HG02623 (cell line): ENCODE measurements at regions not wholly inside any gene's neighbourhood (a gene's known extent, or its start where the extent isn't known, plus 50 kb on each side); places are given as distances from the start of the nearest gene placed in this dataset.

ENCODE experiments used
- ATAC-seq: cut with Tn5 transposase; IDR thresholded peaks from one replicate; pipeline ENCODE4 v1.9.1; 2021; ENCODE audit warnings: moderate library complexity; ENCODE audit not compliant: unreplicated experiment

DNA sequence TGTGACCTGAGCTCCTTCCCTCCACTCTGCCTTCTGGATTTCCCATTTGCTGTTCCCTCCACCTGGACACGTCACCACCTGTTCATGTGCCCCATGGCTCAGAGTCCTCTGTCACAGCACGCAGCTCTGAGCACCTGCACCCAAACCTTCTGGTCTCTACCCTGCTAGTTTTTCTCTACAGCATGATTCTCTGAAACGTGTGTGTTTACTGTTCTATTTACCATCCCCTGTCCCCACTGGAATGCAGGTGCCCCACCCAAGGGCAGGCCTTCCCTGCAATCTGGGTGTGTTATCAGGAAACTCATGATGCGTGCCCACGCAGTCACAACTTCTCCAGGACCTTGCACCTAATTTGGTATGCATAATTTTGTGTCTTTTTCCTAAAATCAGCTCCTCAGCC, 284.4 kb upstream of the IGFBP3 start:
- ATAC-seq = no peak

DNA sequence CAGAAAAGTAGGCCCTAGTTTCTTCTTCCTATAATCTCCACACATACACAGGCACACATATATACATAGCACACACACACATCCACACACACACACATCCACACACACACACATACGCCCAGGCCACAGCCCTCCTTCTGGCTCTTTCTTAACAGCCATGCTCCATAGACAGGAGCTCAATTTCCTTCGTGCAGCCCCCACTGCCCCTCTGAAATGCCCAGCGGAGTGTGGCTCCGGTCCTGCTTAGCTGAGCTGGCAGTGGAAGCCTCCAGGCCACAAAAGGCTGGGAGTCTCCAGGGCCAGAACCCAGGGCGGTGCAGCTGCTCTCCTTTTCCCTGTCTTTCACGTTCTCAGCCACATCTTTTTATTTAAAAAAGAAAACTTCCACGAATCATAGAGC, 282.9 kb upstream of the IGFBP3 start:
- ATAC-seq = no peak

DNA sequence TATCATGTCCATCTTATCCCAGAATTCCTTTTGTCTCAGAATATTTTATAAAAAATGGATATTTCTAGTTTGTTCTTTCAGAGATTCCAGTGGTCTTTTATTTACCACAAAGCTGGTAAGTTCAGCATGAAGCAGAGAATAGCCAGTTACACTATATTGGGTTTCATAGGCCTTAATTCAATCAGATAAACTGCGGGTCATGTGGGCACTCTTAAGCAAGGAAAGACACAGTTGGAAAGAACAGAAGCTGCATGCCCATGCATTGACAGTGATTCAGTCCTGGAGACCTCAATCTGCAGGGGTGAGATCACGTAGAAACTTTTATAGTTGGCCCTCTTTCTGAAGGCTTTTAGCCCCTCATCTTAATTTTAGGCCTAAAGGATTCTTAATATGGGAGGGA, 281.3 kb upstream of the IGFBP3 start:
- ATAC-seq = no peak

DNA sequence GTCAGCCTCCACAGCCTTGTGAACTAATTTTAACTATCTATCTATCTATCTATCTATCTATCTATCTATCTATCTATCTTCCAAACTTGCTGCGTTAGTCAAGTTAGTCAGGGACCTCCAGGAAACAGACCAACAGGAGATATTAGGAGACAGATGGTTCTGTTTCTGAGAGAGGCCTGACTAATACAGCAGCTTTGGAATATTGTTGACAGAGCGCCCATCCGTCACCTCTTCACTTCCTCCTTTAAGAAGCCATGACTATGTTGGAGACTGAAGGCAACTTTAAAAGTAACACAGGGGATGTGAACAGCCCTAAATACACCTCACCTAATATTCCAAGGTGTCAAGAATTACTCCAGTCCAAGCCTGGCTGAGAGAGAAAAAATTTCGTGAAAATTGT, 280.9 kb upstream of the IGFBP3 start:
- no peak for ATAC-seq

DNA sequence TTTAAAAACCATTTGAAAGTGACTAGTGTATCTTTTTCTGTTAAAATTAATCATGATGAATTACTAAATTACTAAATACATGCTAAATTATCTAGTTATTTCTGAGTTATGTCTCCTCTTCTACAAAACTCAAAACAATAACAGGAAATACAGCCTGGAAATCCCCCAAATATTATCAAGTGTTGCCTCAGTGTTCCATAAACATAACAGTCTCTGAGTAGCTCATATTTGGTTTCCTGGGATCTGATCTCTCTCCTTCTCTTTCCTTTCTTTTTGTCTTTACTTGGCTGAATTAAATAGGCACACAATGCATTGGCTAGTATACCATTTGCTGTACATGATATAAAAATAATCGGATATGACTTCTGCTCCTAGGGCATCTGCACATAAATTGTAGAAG, 277.6 kb upstream of the IGFBP3 start:
- no peak for ATAC-seq

DNA sequence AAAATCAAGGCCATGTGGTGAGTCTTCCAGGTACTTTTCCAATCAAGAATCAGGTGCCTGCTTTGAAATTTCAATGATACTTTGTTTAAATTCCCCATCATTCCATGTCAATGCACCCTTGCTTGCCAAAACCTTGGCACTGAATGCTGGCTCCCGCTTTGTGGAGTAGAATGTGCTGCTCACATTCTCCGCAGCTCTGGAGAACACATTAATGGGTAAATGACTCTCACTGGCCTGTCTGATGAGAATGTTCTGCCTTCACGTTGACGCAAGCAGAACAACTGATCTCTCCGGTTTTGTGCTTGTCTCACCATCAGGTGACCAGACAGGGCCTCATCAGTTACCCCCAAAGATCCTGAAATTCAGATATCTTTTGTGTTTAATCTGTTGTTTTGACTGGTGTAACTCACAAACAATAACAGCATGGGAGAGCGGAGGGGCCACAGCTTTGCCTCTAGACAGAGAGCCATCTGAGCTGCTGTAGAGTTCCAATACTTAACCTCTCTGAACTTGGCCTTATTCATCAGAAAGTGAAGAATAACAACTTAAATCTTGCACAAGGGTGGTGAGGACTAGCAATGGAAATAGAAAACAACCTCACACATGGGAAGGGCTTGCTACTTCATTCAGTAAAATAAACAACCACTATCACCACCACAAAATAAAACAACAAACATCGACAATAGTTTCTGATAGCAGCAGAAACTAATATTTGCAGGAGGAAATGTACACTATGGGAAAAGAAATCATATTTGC, 276.9 kb upstream of the IGFBP3 start:
- ATAC-seq = no peak

DNA sequence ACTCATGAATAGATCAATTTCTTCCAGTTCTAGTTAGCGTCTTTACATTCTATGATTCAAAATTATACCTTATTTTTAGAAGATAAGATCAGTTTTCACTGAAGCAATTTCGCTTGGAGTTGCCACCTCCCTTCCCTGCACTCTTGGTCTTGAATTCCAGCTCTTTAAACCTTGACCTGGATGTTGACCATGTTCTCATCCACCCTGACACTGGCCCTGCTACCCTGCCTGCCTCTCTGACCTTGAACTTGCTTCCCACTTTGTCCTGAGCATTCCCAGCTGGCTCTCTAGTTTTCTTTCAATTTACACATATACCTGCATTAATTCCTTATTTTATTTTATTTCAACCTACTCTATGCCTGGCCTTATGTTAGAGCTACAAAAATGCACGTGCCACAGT, 274.9 kb upstream of the IGFBP3 start:
- ATAC-seq = no peak

DNA sequence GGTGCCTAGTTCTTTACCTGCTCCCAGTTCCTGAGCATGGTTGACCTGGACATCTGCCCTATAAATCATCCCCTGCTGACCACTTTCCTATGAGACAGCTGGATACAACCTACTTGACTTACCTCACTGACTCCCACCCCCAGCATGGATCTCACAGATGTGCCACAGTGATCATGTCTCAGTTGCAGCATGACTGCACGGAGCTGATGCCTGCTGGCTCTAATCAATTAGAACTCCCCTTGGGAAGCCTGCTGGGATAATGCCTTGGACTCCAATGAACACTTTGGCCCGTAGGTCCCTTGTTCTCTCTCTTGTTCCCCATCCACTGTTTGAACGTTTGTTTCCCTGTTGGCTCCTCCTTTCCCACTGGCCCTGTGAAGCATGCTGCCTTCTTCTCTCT, 271.2 kb upstream of the IGFBP3 start:
- no peak for ATAC-seq

DNA sequence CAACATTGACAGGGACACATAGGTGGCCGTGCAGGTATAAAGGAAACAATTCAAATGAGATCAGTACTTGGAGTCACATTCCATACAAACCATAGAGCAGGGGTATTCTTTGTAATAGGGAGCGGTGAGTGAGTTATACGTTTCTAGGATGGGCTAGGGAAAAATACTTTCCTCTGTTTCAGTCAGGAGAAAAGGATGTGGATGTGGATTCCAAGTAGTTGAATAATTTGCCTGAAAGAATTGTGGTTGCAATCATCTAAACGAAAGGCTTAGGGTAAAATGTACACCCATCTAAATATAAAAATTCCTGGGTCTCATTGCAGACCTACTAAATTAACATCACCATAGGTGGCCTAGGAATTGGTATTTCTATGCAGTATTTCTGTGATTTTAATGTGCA, 270.7 kb upstream of the IGFBP3 start:
- no peak for ATAC-seq

DNA sequence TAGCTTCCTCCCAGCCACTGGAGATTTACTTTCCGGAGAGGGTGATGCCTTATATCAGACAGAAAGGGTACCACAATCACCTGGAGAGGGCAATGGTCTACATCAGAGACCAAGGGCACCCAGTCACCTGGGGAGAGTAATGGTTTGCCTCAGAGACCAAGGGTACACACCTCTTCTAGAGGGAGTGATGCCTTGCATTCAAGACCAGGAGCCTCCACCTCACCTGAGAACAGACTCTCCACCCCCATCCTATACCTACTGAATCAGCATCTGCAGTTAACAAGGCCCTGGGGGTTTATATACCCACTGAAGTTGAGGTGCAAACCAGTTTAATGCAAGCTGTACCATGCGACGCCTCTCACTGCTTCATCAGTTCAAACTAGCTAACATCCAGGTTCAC, 270.2 kb upstream of the IGFBP3 start:
- no peak for ATAC-seq

DNA sequence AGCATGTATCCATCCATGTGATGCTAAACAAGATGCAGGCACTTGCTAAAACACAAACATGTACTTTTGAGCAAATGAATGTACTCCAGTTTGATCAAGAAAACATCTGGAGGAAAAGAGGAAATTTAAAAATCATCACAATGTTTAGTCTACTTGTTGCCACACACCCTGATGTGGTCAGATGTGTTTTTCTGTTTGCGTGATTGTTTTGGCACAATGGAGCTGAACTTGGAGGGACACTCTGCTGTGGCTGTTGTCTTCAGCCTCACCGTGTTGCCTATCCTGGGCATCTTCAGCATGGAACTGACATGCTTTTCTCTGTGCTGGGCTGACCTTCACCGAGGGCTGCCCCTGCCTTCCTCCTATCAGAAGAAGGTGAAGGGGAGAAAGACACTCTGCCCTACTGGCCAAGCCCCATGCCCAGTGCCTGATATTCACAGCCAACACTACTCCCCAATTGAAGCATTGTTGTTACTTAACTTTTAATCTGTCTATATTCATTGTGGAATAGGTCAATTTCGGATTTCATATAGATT, 268.3 kb upstream of the IGFBP3 start:
- ATAC-seq = no peak

DNA sequence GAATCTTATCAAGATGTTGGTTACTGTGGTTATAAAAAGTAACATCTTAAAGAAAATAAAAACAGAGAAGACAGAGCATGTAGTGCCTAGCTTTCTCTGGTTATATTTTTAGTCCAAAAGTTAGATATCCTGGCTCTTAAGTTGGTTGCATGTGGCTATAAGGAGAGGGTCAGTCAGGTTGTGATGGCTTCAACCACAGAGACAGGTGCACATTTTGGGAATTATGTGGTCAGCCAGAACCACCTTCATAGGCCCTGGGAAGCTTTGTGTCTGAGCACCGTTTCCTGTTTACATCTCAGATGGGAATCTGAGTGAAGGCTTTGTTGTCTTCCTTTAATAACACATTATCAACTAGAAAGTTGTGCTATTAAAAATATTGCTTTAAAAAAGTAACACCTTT, 265.1 kb upstream of the IGFBP3 start:
- ATAC-seq = no peak

DNA sequence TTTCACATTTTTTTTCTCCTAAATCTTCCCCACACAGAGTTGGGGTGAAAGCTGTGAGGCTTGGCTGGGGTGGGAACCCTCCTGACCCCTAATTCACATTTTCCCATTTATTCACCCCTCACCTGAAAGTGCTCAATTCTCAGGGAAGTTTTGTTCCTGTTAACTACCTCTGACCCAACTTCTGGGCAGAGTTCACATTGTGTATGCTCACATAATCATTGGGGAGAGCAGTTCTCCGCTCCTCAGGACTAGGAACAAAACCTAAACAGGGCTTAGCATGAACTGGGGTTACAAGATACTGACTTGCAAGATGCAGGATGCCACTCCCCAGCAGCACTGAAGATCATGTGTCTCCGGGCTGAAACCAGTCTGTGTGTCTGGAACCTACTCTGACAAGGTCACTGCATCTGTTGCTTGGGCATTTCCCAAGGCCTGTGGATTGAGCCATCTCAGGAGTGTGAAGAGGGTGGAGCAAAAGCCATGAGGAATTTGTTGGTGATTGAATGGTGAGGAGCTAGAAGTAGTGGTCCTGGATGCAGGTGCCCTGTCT, 258.1 kb upstream of the IGFBP3 start:
- no peak for ATAC-seq

DNA sequence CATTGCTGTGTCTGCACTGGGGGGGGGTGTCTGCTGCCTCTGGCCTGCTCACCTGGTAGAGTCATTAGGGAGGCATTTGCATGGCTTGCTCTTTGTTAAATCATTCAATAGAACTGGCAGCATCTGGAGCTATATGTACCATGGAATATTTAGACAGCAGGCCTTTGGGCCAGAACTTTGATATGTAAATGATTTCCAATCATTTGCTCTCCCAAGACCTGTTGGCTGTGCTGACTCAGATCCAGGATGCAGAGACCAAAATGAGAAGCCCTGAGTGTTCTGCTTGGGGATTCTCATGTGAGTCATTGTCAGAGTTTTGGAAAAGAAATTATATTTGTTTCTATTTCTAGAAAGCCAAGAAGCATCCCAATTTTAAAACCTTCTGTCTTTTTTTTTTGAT, 257.6 kb upstream of the IGFBP3 start:
- no peak for ATAC-seq

DNA sequence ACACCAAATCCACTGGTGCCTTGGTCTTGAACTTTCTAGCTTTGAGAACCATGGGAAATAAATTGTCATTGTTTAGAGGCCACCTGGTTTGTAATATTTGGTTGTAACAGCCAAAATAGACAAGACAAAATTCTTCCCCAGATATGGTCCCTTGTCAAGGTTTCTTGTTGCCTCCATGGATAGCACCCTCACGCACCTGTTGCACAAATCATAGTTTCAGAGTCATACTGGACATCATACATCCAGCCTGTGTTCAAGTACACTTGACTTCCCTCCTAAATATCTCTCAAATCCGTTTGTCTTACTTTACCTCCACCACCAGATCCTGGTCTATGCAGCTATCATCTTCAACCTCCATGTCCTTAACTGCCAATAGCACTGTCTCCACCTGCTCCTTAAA, 256.7 kb upstream of the IGFBP3 start:
- no peak for ATAC-seq

DNA sequence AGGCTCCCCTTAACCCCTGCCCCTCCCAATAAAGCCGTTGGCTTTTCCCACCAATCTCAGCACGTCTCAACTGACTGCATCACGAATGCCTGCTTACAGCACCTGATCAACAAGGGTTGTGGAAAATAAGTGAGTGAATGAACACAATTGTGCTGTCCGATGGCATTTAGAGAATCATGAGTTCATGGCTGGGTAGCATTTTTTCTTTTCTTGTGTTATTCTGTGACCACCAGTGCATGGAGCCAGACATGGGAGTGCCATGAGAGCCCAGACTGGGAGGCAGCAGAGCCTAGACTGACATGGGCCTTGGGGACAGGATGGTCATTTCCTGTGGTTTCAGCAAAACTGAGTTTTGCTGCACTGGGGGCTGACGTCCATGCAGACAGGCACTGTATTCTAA, 254.1 kb upstream of the IGFBP3 start:
- no peak for ATAC-seq

DNA sequence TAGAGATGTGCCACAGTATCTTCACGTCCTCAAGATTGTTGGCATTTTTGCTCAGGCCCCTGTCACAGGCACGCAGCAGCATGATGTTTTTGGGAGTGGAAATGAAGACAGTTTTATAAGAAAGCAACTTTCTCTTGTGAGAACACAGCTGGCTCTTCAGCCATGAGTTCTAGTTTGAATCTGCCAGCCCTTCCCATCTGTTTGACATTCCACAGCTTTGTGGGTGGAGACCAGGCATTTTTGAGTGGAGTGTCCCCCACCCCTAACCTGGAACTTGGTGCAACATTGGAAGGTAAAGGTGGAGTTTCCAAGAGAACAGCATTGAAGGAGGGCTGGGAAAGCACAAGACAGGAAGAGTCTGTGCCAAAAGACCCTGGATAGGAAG, 253.1 kb upstream of the IGFBP3 start:
- ATAC-seq = no peak

DNA sequence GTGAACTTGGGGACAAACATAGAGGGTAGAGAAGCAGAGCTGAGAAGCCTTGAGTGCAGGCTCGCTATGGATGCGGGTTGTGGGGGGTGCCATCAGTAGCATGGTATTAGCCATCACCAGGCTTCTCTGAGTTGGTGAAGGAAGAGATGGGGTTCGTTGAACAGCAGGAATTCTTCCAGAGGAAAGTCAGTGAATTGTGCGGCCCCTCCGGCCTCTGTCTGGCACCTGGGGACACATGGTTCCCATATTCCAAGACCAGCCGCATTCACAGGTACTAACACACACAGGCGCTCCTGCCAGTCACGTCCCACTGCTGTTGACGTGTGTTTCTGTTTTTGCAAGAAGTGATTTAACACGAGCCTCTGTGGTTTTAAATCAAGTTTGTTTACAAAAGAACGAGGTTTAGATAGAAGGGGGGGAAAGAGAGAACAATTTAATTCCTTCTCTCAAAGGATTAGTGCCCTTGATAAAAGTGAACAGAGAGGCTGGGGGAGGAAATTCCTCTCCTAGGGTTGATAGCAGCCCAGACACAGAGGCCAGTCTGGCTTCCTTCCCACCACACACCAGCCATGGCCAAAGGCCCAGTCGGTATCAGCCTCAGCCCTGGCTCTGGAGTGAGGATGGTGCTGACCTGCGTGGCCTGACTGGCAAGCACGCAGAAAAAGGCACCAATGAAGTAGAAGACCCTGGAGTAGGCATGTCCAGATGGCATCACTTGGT, 252.6 kb upstream of the IGFBP3 start:
- ATAC-seq = no peak

DNA sequence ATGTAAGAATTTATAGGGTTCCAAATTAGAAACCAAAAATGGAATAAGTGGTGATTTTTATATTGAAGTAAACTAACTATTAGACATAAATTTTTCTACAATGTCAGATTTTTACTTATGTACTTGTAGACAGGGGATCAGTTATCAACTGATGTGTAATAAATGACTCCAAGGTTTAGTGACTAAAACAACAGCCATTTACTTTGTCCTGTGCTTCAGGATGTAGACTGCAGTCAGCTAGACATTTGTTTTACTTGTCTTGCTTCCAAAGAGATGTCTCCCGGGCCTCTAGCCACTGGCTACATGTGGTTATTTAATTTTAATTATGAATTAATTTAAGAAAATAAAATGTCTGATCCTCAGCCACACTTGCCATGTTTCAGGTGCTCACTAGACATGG, 249.7 kb upstream of the IGFBP3 start:
- ATAC-seq = no peak

DNA sequence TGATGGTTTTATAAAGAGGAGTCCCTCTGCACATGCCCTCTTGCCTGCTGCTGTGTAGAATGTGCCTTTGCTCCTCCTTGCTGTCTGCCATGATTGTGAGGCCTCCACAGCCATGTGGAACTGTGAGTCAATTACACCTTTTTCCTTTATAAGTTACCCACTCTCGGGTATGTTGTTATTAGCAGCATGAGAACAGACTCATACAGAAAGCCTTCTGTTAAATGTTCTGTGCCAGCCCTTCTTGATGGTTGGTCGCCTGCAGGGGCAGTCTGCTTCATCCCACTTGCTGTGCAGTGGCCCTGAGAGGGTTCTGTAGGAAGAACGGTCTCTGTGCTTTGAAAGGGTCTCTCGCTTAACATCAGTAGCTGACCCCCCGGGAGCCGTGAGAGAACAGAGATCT, 248.9 kb upstream of the IGFBP3 start:
- ATAC-seq = no peak

DNA sequence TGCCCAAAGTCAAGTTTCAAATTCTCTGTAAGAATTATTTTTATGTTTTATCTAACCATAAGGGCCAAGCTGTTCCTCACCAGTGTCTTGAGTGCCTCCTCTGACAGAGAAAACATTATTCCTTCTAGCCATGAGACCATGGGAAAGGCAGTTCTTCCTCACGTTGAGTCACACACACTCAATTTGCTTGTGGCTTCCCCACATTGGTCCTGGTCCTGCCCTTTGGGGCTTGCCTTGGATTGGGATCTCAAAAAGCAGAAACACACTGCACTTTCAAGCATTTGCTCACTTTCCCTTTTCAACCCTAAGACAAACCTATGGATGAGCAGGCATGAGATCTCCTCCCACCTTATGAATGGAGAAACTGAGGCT, 248.3 kb upstream of the IGFBP3 start:
- no peak for ATAC-seq

DNA sequence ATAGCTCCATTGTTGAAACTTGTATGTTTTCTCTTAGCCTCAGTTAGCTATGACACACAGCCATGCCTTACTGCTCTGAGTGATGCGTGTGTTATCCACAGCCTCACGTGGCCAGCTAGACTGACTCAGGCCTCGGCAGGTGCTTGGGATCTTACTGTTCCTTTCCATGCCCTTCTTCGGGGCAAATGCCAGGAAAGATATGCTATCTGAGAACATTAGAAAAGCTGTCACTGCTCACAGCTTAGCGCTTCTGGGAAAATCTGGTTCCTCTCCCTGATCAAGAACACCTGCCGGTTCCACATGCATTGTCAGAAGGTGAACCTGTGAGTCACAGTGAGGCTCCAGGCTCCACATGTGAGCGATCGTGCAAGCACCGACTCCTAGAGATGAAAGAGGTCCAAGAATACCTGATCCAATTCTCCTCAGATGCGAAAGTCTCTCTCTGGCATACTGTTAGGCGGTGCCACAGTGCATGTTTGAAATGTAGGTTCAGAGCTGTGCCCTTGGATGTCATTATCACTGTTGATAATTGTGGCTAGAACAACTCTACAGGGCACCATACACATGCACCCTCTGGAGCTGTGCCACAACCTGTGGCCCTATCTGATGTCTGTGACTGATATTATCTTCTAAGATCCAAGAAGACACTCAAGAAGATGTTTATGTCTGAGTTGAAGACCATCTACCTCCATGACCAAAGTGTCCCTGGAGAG, 247.8 kb upstream of the IGFBP3 start:
- ATAC-seq = no peak
